IPS-20b (cell line): ENCODE measurements at regions not wholly inside any gene's neighbourhood (a gene's known extent, or its start where the extent isn't known, plus 50 kb on each side); places are given as distances from the start of the nearest gene placed in this dataset.
"Not testable (repeated sequence)": the region's sequence is repeated elsewhere in the genome, so short reads cannot be mapped to it uniquely, and the experiment has no call there.

Source experiments
- H3K27ac ChIP-seq: one replicate; pipeline ENCODE4 v1.5.1; 2013; ENCODE audit warnings: low read length
- H3K27me3 ChIP-seq: 2 replicates; pipeline ENCODE4 v1.6.1; 2013; ENCODE audit warnings: mild to moderate bottlenecking, low read length, inconsistent platforms; ENCODE audit not compliant: insufficient read depth
- H3K36me3 ChIP-seq: 2 replicates; pipeline ENCODE4 v1.6.1; 2013; ENCODE audit warnings: low read depth, mild to moderate bottlenecking, inconsistent platforms, low read length, moderate library complexity; ENCODE audit not compliant: insufficient read depth
- H3K4me1 ChIP-seq: 2 replicates; pipeline ENCODE4 v1.6.1; 2013; ENCODE audit warnings: mild to moderate bottlenecking, control low read depth, inconsistent platforms, low read length, moderate library complexity; ENCODE audit not compliant: insufficient read depth
- H3K4me3 ChIP-seq: 2 replicates; pipeline ENCODE4 v1.5.1; 2013; ENCODE audit warnings: mild to moderate bottlenecking, low read length, inconsistent platforms
- H3K9ac ChIP-seq: 2 replicates; pipeline ENCODE4 v1.6.1; 2013; ENCODE audit warnings: low read depth, mild to moderate bottlenecking, inconsistent platforms, low read length, moderate library complexity
- H3K9me3 ChIP-seq: 2 replicates; pipeline ENCODE4 v1.6.1; 2013; ENCODE audit warnings: mild to moderate bottlenecking, low read depth, low read length, inconsistent platforms; ENCODE audit not compliant: insufficient read depth

DNA sequence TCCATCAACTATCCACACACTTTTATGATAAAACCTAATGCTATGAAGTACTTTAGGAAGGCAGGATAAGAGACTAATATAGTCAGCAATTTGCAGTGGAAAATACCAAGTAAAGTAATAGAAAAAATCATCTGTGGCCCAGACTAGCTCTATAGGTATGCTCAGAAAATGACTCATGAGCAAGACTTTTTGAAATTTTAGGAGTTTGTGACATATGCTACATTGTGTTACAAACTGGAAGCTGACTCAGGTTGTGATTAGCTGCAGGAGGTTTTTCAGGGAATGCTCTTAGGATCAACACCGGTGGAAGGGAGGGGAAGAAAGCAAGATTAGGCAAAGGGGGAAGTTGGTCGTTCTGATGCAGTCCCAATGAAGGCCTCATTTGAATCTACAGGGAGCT is 56.1 kb downstream of the FEZF1 start:
- H3K27ac ChIP-seq: no peak overlapping the region
- H3K9me3 ChIP-seq: no peaks in the 10 kb centered on the region
- no peaks in the 10 kb centered on the region for H3K4me1 ChIP-seq
- no peaks in the 10 kb centered on the region for H3K27me3 ChIP-seq
- H3K36me3 ChIP-seq: no peaks in the 10 kb centered on the region
- H3K9ac ChIP-seq: no peak overlapping the region
- no peak overlapping the region for H3K4me3 ChIP-seq

DNA sequence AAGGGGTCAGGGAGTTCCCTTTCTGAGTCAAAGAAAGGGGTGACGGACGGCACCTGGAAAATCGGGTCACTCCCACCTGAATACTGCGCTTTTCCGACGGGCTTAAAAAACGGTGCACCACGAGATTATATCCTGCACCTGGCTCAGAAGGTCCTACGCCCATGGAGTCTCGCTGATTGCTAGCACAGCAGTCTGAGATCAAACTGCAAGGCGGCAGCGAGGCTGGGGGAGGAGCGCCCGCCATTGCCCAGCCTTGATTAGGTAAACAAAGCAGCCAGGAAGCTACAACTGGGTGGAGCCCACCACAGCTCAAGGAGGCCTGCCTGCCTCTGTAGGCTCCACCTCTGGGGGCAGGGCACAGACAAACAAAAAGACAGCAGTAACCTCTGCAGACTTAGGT is 65.8 kb downstream of the FEZF1 start:
- H3K27me3 ChIP-seq, H3K4me1 ChIP-seq, H3K4me3 ChIP-seq, H3K9ac ChIP-seq, H3K27ac ChIP-seq, H3K36me3 ChIP-seq, H3K9me3 ChIP-seq: not testable (repeated sequence)

DNA sequence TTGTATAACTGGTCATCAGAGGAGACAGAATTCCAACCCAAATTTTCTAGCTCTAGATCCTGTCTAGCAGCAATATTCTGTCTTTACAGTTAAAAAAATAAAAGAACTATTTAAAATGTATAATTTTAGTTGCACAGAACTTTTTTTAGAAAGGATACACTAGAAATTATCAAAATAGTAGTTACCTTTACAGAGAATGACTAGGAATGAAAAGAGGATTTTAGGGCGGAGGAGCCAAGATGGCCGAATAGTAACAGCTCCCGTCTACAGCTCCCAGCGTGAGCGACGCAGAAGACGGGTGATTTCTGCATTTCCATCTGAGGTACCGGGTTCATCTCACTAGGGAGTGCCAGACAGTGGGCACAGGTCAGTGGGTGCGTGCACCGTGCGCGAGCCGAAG is 66.3 kb downstream of the FEZF1 start:
- H3K36me3 ChIP-seq, H3K9ac ChIP-seq, H3K9me3 ChIP-seq, H3K27me3 ChIP-seq, H3K4me1 ChIP-seq, H3K27ac ChIP-seq: not testable (repeated sequence)
- peak overlapping the region; percentile 44; the same call in 1 of the 2 replicates for H3K4me3 ChIP-seq

DNA sequence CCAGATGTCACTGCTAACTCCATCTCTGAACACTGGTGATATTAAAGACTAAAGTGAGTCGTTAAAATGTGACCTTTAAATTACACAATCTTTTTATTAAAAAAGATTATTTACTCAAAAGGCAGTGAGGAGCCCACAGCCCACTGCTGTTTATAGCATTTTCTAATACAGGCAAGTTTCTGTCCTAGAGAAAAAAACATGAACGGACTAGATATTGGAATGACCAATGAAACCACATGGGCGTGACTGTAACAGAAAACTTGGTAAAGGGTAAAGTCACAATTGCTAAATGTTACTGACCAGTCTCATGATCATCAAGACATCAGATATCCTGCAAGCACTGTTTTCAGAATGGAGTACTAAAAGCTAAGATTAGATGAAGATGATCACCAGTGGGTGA is 78.7 kb downstream of the FEZF1 start:
- Histone ChIP-seq H3K4me1 (no peaks in the 10 kb centered on the region; the same call in 1 of the 2 replicates), H3K27me3 (no peaks in the 10 kb centered on the region), H3K36me3 (no peaks in the 10 kb centered on the region), H3K4me3 (no peak overlapping the region), H3K9ac (no peak overlapping the region), H3K27ac (no peak overlapping the region), H3K9me3 (no peaks in the 10 kb centered on the region)

DNA sequence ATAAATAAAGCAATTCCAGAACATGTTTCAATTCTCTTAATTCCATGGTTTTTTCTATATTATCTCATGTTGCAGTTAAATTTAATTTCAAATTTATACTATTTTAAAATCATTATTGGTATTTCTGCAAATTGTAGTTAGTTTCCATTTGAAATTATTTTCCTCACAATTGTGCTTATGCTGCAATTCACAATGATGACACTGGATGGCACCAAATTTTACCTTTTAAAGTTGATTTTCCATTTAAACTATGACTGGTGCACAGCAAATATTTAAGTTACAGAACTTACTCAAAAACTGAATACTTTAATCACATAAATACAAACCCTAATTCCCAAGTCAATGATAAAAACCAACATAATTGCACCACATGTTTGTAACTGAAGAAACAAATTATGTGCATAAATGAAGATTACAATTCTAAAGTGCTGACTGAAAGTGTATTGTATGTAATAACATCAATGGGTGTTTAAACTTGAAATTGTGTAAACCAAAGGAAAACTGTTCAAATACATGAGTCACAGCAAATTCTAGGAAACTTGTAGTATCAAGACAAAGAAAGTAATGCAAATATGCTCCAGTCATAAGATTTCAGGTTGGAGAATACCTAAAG is 75.3 kb upstream of the AASS start:
- Histone ChIP-seq H3K9ac (no peak overlapping the region), H3K27ac (no peak overlapping the region)

DNA sequence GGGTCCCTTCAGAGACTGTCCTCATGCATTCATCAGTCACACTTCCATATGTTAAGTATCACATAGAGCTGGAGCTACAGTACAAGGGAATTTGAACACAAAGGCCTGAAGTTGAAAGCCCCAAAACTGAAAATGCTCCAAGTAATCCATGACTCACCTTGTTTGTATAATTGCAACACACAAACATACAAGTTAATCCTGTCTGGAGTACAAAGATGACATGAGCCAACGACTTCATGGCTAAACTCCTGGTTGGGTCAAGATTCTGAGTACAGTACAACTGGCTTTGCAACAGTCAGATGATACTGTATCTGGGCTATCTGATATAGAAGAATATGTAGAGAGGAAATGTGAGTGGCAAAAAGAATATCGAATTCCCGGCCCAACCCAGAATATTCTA is 73.1 kb upstream of the AASS start:
- H3K27ac ChIP-seq: no peak overlapping the region
- H3K4me1 ChIP-seq: no peaks in the 10 kb centered on the region
- no peaks in the 10 kb centered on the region for H3K36me3 ChIP-seq
- H3K9me3 ChIP-seq: no peaks in the 10 kb centered on the region
- no peaks in the 10 kb centered on the region for H3K27me3 ChIP-seq
- no peak overlapping the region for H3K9ac ChIP-seq
- H3K4me3 ChIP-seq: no peak overlapping the region

More for the DNA sequence above, 75.3 kb upstream of the AASS start:
- Histone ChIP-seq H3K27me3 (no peaks in the 10 kb centered on the region), H3K36me3 (no peaks in the 10 kb centered on the region), H3K9me3 (no peaks in the 10 kb centered on the region), H3K4me1 (no peaks in the 10 kb centered on the region; the same call in 1 of the 2 replicates), H3K4me3 (no peak overlapping the region)

DNA sequence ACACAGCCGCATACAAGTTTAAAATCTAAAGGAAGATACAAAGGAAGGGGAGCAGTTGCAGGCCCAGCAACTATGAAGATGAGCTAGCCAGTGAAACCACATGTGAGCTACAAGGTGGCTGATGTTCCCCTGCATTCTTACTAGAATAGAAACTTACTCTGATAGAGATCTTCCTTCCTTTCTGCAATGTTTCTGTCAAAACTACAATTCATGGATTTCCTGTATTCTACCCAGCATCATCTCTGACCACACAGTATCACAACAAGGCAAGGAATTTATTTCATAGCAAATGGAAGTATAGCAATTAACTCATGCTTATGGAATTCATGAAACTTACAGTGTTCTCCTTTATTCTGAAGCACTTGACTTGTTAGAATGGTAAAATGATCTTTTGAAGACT is 68.7 kb upstream of the AASS start:
- no peak overlapping the region for H3K4me3 ChIP-seq
- H3K36me3 ChIP-seq: no peaks in the 10 kb centered on the region
- H3K4me1 ChIP-seq: no peaks in the 10 kb centered on the region
- no peak overlapping the region for H3K9ac ChIP-seq
- H3K27ac ChIP-seq: no peak overlapping the region
- no peaks in the 10 kb centered on the region for H3K9me3 ChIP-seq
- no peaks in the 10 kb centered on the region for H3K27me3 ChIP-seq

DNA sequence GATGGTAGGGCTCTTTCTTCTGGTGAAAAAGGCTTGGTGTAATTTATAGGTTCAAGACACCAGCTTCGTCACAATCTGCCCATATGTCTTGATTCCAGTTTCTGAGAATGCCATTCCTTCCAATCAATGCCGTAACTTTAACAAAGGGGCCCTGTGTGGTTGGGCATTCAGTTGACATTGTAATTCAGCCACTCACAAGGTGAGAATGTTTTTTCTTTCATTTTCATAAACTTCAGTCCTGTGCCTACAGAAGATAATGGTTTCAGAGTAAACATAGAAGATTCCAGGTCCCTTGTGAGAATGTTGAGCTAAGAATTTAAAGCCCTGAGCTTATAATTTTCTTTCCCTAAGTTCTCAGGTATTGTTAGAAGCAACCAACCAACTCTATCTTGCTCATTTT is 67.3 kb upstream of the AASS start:
- H3K27me3 ChIP-seq: no peaks in the 10 kb centered on the region
- peaks cover 6% of the 10 kb centered on the region; the same call in 1 of the 2 replicates for H3K9me3 ChIP-seq
- no peak overlapping the region for H3K27ac ChIP-seq
- no peak overlapping the region for H3K9ac ChIP-seq
- H3K36me3 ChIP-seq: no peaks in the 10 kb centered on the region
- no peak overlapping the region for H3K4me3 ChIP-seq
- H3K4me1 ChIP-seq: no peaks in the 10 kb centered on the region

DNA sequence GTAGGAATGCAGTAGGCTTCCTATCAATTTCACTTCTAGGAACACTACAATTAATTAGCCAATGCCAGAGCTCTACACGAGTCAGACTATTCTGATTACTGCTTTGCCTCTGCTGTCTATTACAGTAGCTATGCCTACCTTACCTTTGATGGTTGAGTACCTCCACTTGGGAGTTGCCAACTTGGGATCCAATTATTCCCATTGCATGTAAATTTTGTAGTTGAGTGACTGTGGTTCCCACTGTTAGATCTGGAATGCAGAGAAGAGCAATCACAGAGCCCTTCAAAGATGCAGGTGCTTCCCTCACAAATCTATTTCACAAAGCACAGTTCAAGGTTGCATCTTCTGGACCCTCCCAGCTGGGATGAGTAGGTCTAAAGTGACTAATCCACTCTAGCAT is 62.9 kb upstream of the AASS start:
- Histone ChIP-seq H3K4me3 (no peak overlapping the region), H3K9me3 (peaks cover 6% of the 10 kb centered on the region; the same call in 1 of the 2 replicates), H3K27ac (no peak overlapping the region), H3K36me3 (no peaks in the 10 kb centered on the region), H3K27me3 (no peaks in the 10 kb centered on the region), H3K4me1 (no peaks in the 10 kb centered on the region), H3K9ac (no peak overlapping the region)

DNA sequence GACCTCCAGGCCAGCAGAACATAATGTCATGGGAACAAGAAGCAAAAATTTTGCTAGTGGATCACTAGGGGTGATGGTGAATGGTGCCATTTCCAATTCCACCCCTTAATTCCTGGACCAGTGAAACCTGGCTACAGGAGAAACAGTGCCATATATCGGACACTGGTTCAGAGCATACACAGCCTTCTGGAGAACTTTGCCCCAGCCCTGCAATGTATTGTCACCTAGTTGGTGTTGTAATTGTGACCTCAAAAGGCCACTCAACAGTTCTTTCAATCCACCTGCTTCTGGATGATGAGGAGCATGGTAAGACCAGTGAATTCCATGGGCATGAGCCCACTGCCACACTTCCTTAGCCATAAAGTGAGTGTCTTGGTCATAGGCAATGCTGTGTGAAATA is 59.8 kb upstream of the AASS start:
- Histone ChIP-seq H3K9me3 (peaks cover 6% of the 10 kb centered on the region; the same call in 1 of the 2 replicates), H3K4me1 (no peaks in the 10 kb centered on the region), H3K4me3 (no peak overlapping the region), H3K27ac (no peak overlapping the region), H3K27me3 (no peaks in the 10 kb centered on the region), H3K36me3 (no peaks in the 10 kb centered on the region), H3K9ac (no peak overlapping the region)

DNA sequence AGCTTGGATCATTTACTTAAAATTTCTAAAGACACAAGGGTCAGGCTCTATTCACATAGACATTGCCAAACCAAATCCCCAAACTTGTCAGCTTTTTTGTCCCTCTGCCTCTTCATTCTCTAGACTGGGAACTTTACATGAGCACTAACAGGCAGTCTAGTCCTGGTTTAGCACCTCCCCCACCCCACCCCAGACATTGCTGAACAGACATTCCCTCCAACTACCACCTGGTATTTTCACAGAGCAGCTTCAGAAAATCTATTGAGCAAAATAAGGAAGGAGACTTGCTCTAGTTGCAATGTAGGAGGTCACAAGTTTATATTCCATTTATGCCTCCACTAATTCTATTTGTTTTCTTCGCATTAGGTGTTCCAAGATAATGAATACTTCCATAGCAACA is 56.8 kb upstream of the AASS start:
- Histone ChIP-seq H3K36me3 (no peaks in the 10 kb centered on the region), H3K4me3 (no peak overlapping the region), H3K9me3 (no peaks in the 10 kb centered on the region), H3K27ac (no peak overlapping the region), H3K4me1 (no peaks in the 10 kb centered on the region), H3K9ac (no peak overlapping the region), H3K27me3 (no peaks in the 10 kb centered on the region)

DNA sequence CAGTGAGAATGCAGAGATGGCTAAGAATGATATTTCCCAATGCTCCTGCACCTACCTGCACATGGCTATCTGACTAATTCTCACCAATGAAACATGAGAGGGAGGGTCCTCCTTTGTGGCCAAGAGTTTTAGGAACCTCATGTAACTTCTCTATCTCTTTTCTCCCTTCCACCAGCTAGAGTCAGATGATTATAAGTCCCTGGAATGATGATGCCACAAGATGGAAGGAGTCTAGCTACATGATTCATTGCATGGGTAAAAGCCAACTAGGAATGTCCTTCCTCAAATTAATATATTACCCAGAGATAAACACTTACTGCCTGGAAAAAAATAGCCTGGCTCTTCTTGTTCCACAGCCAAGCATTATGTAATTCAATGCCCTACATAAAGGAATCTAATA is 55.1 kb upstream of the AASS start:
- Histone ChIP-seq H3K9me3 (no peaks in the 10 kb centered on the region), H3K36me3 (no peaks in the 10 kb centered on the region), H3K4me1 (peaks cover 2% of the 10 kb centered on the region; the same call in 1 of the 2 replicates), H3K4me3 (no peak overlapping the region), H3K27me3 (no peaks in the 10 kb centered on the region), H3K27ac (no peak overlapping the region), H3K9ac (no peak overlapping the region)
